KBM-7 (cell line): ENCODE measurements at regions not wholly inside any gene's neighbourhood (a gene's known extent, or its start where the extent isn't known, plus 50 kb on each side); places are given as distances from the start of the nearest gene placed in this dataset.

Experiments used
- DNase-seq: peaks from one replicate; pipeline ENCODE4 v3.0.0-alpha.2; 2015
- in situ Hi-C: fragments of 300-500 bp; cut with MboI; formaldehyde crosslinking; loops from 2 replicates; pipeline ENCODE4 v1.14.3; 2020; ENCODE audit warnings: low sequenced_read_pairs, low pct_unique_long_range_greater_than_20kb, mixed read lengths

- in situ Hi-C loops = no loop called here
- no peak for DNase-seq
Observed at GRCh38 chr2:120873958-120874887, 138.6 kb downstream of the GLI2 start.

GRCh38 chr2:120874888-120875275, 139.2 kb downstream of the GLI2 start:
- no peak for DNase-seq
- in situ Hi-C loops = no loop called here

- no peak for DNase-seq
- in situ Hi-C loops = no loop called here
Observed at GRCh38 chr2:120875431-120875830, 139.8 kb downstream of the GLI2 start.

GRCh38 chr2:120876526-120877280, 141.0 kb downstream of the GLI2 start:
- in situ Hi-C loops = no loop called here
- no peak for DNase-seq

GRCh38 chr2:120877409-120877808, 141.7 kb downstream of the GLI2 start:
- in situ Hi-C loops = no loop called here
- no peak for DNase-seq

- in situ Hi-C loops = no loop called here
- no peak for DNase-seq
Observed at GRCh38 chr2:120878970-120879369, 143.3 kb downstream of the GLI2 start.

GRCh38 chr2:120879431-120880295, 144.0 kb downstream of the GLI2 start:
- DNase-seq = no peak
- in situ Hi-C loops = no loop called here

GRCh38 chr2:120880381-120880780, 144.7 kb downstream of the GLI2 start:
- in situ Hi-C loops = no loop called here
- no peak for DNase-seq

- in situ Hi-C loops = no loop called here
- DNase-seq = no peak
Observed at GRCh38 chr2:120881981-120882788, 146.5 kb downstream of the GLI2 start.

GRCh38 chr2:120883607-120884440, 148.2 kb downstream of the GLI2 start:
- in situ Hi-C loops = no loop called here
- no peak for DNase-seq

GRCh38 chr2:120884472-120885290, 149.0 kb downstream of the GLI2 start:
- DNase-seq = no peak
- in situ Hi-C loops = no loop called here

- in situ Hi-C loops = no loop called here
- DNase-seq = no peak
Observed at GRCh38 chr2:120885321-120885720, 149.7 kb downstream of the GLI2 start.

GRCh38 chr2:120885749-120886148, 150.1 kb downstream of the GLI2 start:
- in situ Hi-C loops = no loop called here
- DNase-seq = no peak

- in situ Hi-C loops = no loop called here
- DNase-seq = no peak
Observed at GRCh38 chr2:120886534-120887319, 151.1 kb downstream of the GLI2 start.

- in situ Hi-C loops = no loop called here
- DNase-seq = no peak
Observed at GRCh38 chr2:120887320-120887697, 151.6 kb downstream of the GLI2 start.

- no peak for DNase-seq
- in situ Hi-C loops = no loop called here
Observed at GRCh38 chr2:120887741-120888231, 152.1 kb downstream of the GLI2 start.
